ENCODE measurements at regions not wholly inside any gene's neighbourhood (a gene's known extent, or its start where the extent isn't known, plus 50 kb on each side); places are given as distances from the start of the nearest gene placed in this dataset.

DNA sequence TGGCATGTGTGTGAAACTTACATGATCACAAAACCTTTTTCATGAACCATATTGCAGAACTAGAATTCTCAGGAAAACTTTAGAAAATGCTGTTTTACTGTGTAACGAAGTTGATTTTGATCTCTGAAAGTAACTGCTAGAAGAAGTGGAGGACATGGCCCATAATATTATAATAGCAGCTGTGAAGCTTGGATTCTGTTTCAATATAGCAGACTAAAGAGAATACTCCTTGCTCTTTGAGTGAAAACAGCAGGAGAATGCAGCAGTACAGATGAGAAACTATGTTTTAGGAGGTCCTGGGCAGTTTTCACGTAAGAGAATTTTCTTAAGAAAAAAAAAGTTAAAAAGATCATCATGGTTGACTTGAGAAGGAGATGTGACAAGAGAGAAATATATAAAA is 76.7 kb upstream of the POU2AF2 start:
- TF ChIP-seq POLR2A (IDR thresholded peaks at IDR 0.05; ENCODE audit: borderline replicate concordance, extremely low read depth, insufficient read depth, insufficient read length) (no peak), POLR2AphosphoS5 (IDR thresholded peaks at IDR 0.05; ENCODE audit: low read depth, low read length) (no peak), CTCF (IDR thresholded peaks at IDR 0.05 in 2 of 3, conservative IDR thresholded peaks at IDR 0.05 in 1 of 3; ENCODE audit: borderline replicate concordance in 1 of 3, insufficient read depth in 1 of 3, low read depth in 2 of 3, low read length in 2 of 3) (no peak), ATF3 (IDR thresholded peaks at IDR 0.05) (no peak), EZH2 (IDR thresholded peaks at IDR 0.05) (no peak), SP1 (IDR thresholded peaks at IDR 0.05; ENCODE audit: low read depth) (no peak), CBX3 (IDR thresholded peaks at IDR 0.05; ENCODE audit: low read depth) (no peak)
- TF ChIP-seq, protein P1, sequence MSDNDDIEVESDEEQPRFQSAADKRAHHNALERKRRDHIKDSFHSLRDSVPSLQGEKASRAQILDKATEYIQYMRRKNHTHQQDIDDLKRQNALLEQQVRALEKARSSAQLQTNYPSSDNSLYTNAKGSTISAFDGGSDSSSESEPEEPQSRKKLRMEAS (IDR thresholded peaks at IDR 0.05), result no peak
- TF ChIP-seq, protein P2, sequence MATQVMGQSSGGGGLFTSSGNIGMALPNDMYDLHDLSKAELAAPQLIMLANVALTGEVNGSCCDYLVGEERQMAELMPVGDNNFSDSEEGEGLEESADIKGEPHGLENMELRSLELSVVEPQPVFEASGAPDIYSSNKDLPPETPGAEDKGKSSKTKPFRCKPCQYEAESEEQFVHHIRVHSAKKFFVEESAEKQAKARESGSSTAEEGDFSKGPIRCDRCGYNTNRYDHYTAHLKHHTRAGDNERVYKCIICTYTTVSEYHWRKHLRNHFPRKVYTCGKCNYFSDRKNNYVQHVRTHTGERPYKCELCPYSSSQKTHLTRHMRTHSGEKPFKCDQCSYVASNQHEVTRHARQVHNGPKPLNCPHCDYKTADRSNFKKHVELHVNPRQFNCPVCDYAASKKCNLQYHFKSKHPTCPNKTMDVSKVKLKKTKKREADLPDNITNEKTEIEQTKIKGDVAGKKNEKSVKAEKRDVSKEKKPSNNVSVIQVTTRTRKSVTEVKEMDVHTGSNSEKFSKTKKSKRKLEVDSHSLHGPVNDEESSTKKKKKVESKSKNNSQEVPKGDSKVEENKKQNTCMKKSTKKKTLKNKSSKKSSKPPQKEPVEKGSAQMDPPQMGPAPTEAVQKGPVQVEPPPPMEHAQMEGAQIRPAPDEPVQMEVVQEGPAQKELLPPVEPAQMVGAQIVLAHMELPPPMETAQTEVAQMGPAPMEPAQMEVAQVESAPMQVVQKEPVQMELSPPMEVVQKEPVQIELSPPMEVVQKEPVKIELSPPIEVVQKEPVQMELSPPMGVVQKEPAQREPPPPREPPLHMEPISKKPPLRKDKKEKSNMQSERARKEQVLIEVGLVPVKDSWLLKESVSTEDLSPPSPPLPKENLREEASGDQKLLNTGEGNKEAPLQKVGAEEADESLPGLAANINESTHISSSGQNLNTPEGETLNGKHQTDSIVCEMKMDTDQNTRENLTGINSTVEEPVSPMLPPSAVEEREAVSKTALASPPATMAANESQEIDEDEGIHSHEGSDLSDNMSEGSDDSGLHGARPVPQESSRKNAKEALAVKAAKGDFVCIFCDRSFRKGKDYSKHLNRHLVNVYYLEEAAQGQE (IDR thresholded peaks at IDR 0.05; ENCODE audit: low read depth), result no peak
